22Rv1 (cell line): ENCODE measurements at regions not wholly inside any gene's neighbourhood (a gene's known extent, or its start where the extent isn't known, plus 50 kb on each side); places are given as distances from the start of the nearest gene placed in this dataset.

Experiments
- H3K27ac ChIP-seq: fragments of 450-650 bp; 2 replicates; pipeline ENCODE4 v1.5.1; 2017
- CTCF ChIP-seq: fragments of 450-650 bp; IDR thresholded peaks from 2 replicates; pipeline ENCODE4 v1.5.1; 2017; ENCODE audit warnings: mild to moderate bottlenecking
- ZFX ChIP-seq: fragments of 450-650 bp; IDR thresholded peaks from 2 replicates; pipeline ENCODE4 v1.6.1; 2017; ENCODE audit warnings: antibody characterized with exemption, borderline replicate concordance

- TF ChIP-seq ZFX (no peak), CTCF (no peak)
- H3K27ac ChIP-seq = no peak overlapping the region
Observed at GRCh38 chr13:107715496-107715895, 499.8 kb downstream of the LIG4 start.

DNA sequence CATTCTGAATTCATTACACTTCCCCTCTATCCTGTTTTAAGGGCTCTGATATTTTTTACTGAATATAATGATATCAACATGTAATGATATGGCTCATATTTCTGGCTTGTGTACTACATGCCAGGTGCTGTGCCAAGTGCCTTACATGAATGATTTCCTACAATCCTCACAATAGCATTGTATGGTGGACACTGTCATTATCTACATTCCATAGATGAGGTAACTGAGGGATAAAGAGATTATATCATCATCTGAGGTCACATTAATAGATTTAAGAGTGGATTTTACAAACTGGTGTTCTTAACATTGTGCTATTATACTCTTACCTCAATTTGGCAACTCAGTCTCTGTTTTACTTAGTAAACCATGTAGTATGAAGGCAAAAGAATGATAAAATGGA is 502.0 kb downstream of the LIG4 start:
- no peak overlapping the region for H3K27ac ChIP-seq
- no peak for TF ChIP-seq ZFX
- no peak for TF ChIP-seq CTCF

GRCh38 chr13:107712145-107712860 is 503.0 kb downstream of the LIG4 start:
- no peak overlapping the region for H3K27ac ChIP-seq
- TF ChIP-seq CTCF = no peak

- TF ChIP-seq CTCF (no peak), ZFX (no peak)
- no peak overlapping the region for H3K27ac ChIP-seq
Observed at GRCh38 chr13:107690181-107690580, 525.2 kb downstream of the LIG4 start.

- no peak overlapping the region for H3K27ac ChIP-seq
- TF ChIP-seq ZFX (no peak), CTCF (no peak)
Observed at GRCh38 chr13:107685876-107686275, 529.5 kb downstream of the LIG4 start.

DNA sequence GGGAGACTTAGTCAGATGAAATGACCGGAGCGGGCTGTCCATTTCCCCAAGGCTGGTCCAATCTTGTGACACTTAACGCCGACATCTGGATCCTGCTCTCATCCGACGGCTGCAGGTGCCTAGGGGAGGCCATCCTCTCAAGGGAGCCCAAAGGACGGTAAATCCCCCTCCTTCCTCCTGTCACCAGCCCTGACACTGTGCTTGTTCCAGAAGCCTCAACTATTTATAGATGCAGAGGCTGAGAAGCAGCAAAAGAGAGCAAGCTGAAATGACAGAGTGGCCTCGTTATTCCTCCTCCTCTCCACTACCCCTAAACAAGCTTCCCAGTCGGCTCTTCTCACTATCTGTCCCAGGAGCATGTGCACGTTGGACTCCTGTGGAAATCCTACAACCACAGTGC is 533.7 kb downstream of the LIG4 start:
- no peak overlapping the region for H3K27ac ChIP-seq
- TF ChIP-seq ZFX = no peak
- no peak for TF ChIP-seq CTCF

GRCh38 chr13:107680115-107680514 is 535.2 kb downstream of the LIG4 start:
- no peak overlapping the region for H3K27ac ChIP-seq

More at GRCh38 chr13:107680115-107680514, 535.2 kb downstream of the LIG4 start:
- TF ChIP-seq ZFX = no peak
- no peak for TF ChIP-seq CTCF
